HG03175 (cell line): ENCODE measurements at regions not wholly inside any gene's neighbourhood (a gene's known extent, or its start where the extent isn't known, plus 50 kb on each side); places are given as distances from the start of the nearest gene placed in this dataset.

Experiments
- ATAC-seq: cut with Tn5 transposase; IDR thresholded peaks from one replicate; pipeline ENCODE4 v1.9.1; 2021; ENCODE audit warnings: mild to moderate bottlenecking, moderate library complexity; ENCODE audit not compliant: unreplicated experiment

DNA sequence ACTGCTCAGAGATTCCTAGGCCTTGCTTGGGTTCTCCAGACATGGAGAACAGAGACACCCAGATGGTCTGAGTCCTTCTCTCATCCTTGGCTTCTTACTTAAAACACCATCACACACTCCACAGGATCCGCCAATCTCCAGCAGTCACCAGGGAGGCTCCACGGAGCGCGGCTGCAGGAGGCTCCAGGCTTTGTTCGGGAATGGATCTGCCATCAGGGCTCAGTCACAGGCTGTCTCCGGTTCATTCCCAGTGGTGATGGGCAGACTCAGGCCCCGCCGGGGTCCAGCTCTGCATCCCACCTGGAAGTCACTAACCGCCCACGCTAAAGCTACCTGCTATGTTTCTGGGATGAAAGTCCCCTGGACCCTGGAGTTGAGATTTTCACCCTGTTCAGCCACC lies 312.9 kb downstream of the TCERG1L start:
- no peak for ATAC-seq

DNA sequence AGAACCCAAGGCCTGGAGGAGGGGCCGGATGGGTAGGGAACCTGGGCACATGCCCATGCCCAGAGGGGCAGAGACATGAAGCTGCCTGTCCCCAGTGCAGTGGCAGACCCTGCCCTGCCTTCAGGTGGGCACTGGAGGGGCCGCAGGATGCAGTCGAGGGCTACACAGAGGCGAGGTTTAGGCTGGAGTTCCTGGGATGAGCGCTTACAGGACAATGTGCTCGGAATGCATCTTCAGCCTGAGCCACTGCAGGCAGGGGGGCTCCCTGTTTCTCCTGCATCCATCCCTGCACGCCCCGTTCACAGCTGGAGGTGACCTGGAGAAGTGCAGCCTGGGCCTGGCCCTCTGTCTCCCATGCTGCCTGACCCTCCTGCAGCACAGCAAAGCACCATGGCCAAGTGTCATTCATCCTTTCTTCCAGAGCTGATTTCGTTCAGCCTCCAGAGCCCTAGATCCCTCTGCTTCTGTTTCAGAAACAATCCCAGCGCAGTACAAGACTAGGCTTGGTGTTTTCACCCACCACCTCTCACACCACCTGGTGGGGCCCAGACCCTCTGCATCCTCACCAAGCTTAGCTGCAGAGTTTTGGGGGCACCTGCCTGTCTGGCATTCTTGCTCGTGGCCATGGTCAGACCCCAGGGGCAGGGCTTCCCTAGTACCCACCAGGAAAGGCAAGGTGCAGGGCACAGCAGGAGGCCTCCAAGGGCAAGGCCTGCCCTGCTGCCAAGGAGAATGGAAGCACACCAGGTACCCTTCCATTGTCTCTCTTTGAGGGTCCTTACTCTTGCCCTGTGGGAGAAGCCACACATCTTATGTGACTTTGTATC lies 311.9 kb downstream of the TCERG1L start:
- ATAC-seq: no peak

- ATAC-seq: no peak
These were observed 311.3 kb downstream of the TCERG1L start for GRCh38 chr10:131000244-131000643.

DNA sequence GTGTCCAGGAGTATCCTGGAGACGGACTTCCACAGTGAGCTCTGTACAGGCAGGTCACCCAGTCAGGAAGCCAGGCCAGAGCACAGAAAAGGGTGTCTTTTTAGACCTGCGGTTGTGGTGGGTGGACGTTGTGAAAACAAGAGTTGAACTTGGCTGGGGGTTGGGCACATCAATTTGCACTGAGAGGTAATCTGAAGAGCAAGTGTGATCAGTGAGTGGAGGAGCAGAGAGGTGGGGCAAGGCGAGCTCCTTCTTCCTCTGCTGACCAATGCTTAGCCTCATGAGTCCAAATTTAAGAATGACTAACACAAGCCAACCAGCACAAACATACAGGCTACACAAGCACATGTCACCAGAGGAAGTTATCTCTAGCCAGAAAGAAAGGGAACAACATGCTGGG lies 310.8 kb downstream of the TCERG1L start:
- ATAC-seq: no peak

- no peak for ATAC-seq
These were observed 310.1 kb downstream of the TCERG1L start for GRCh38 chr10:131001438-131001837.

DNA sequence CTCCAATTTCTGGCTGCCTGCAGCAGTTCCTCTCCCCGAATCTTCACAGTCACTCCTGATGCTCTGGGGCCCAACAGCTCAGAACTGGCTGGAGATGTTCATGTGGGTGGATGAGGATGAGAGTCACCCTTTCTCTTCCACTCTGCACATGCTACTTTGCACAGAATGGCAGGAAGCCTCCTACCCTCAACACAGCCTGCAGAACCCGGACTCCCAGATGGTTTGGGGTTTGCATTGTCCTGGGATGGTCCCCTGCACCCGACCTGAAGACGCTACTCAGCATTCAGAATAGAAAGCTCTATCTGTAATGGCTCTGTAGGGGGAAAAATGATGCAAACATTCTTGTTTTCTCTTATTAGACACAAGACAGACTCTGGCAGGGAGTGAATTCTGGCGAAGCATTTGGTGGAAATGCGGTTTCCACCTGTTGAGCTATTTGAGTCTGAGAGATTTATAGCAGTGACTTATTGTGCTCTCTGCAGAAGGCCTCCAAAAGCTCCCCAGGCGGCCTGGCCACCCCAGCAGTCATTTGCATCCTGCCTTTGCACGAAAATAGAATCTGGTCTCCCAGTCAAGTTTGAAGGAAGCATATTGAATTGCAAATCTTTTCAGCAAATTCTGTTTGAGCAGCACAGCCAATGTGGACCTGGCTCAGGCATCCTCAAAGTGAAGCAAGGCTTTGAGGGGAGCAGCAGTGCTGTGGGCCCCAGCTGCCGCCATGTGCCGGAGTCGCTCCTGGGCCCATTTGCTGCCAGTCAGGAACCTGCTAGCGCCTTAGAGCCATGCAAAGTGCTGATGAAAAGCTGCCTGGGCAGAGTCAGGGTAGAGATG lies 309.3 kb downstream of the TCERG1L start:
- no peak for ATAC-seq

GRCh38 chr10:131003455-131003854 lies 308.1 kb downstream of the TCERG1L start:
- no peak for ATAC-seq

DNA sequence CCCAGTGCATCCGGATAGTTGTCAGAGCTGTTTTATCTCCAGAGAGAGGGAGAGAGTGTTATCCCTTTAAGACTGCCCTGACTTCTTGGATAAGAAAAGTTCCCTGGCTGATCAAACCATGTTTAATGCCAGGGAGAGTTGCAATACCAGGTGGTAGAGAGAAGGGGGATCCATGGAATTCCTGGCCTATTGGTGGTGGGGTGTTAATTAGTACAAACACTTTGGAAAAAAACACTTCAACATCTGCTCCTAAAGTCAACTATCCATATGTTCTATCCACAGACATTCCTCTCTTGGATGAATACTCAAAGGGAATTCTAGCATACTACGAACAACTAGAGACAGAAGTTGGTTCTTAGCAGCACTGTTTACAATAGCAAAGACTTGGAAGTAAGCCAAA lies 307.2 kb downstream of the TCERG1L start:
- no peak for ATAC-seq

- ATAC-seq: no peak
These were observed 304.9 kb downstream of the TCERG1L start for GRCh38 chr10:131006458-131007256.

- no peak for ATAC-seq
These were observed 301.7 kb downstream of the TCERG1L start for GRCh38 chr10:131009791-131010190.

GRCh38 chr10:131010965-131011575 lies 300.5 kb downstream of the TCERG1L start:
- no peak for ATAC-seq

DNA sequence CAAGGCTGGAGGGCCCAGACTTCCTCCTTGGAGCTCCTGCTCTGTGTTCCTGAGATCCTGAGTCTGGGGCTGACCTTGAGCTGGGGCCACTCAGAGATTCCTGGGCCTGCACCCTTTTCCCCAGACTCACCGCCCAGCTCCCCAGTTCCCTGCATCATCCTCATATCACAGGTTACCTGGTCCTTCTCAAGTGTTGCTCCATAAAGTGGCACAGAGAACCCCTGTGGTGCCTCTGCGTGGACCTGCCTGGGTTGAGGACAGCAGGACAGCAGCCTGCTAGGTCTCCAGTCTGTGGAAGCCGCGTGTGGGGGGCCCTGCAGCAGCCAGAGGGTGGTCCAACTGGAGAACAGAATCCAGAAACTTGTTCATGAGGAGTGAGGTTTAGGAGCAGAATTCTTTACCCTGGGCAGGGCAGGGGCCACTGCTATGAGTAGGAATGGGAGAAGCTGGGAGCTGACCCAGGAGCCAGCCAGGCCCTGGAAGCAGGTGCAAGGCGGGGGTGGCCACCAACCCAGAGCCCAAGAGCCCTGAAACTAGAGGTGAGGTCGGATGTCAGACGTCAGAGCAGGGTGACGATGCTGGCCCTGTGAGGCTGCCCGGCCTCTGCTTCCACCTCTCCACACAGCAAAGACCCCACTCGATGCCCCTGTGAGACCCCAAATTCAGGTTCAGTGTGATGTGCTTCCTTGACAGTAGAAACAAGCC lies 299.4 kb downstream of the TCERG1L start:
- ATAC-seq: no peak

DNA sequence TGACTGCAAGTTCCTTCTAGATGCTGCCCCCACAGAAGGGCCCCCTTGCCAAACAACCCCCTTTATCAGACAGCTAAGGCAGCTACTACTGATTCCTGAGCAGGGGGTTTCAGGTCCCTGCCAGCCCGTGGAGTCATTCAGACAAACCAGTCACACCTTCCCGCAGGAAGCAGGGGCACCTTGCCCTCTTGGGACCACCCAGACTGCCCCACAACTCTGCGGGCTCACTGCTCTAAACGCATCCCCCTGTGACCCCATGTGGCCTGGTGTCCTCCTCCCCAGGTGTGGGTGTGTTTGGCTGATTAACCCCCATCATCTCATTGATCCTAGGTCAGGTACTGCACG lies 298.9 kb downstream of the TCERG1L start:
- ATAC-seq: no peak

DNA sequence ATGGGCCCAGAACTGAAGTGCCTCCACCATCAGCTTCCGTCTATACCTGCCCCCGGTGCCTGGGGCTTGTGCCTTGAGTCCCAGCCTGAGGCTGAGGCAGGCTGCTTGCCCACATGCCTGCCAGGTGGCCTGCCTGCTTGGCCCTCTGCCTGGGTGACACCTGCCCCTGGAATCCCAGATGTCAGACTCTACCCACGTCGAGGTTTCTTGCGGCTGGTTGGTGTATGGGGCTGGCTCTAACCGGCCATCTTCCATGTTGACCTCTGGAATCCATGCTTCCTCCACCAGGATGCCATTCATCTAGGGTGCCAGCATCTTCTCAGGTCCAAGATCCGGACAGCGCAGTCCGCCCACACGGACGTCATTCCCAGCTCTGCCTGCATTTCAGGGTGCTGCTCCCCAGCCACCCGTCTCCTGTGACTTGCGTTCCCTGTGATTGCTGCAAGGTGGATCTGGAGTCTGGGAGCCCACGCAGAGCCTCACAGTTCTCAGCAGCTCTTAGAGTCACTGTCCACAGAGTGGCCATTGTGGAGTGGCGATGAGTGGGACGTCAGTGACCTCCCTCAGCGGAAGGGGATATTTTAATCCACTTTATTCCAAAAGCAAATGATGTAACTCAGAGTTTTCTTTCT lies 298.1 kb downstream of the TCERG1L start:
- no peak for ATAC-seq

- no peak for ATAC-seq
These were observed 297.2 kb downstream of the TCERG1L start for GRCh38 chr10:131014271-131014670.

GRCh38 chr10:131015271-131015670 lies 296.2 kb downstream of the TCERG1L start:
- ATAC-seq: no peak

GRCh38 chr10:131016556-131016955 lies 295.0 kb downstream of the TCERG1L start:
- no peak for ATAC-seq

DNA sequence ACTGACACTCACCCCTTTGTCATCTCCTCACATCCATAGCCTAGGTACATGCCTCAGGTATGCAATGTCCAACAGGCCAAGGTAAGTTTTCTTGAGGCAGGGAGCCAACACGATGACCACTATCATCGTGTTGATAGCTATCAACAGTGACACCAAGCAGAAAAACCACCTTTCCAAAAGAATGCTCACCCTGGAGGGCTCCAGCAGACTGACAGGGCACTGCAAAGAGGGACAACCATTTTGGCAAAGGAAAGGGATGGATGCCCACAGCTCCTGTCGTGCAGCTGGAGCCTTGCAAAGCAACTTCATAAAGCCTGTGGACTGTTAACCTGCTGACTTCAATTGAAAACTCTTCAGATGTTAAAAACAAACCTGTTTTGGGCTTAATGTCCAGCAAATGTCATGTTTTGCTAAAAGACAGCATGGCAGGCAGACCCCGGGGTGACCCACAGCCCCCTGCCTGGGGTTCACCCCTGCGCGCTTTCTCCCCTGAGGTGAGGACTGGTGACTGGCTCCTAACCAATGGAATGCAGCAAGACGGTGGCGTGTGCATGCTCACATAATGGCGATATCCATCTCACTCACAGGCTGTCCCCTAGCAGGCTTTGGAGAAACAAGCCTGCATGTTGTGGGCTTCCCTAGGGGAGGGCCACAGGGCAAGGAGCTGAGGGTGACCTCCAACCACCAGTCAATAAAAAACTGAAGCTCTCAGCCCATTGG lies 293.8 kb downstream of the TCERG1L start:
- ATAC-seq: no peak

GRCh38 chr10:131018886-131019500 lies 292.5 kb downstream of the TCERG1L start:
- ATAC-seq: no peak
